DND-41 (cell line): ENCODE measurements at regions not wholly inside any gene's neighbourhood (a gene's known extent, or its start where the extent isn't known, plus 50 kb on each side); places are given as distances from the start of the nearest gene placed in this dataset.

Source experiments
- EZH2 ChIP-seq: IDR thresholded peaks from 3 replicates; pipeline ENCODE4 v1.6.1; 2012; ENCODE audit warnings: borderline replicate concordance, low read depth, mild to moderate bottlenecking, moderate library complexity, low read length, inconsistent platforms; ENCODE audit not compliant: severe bottlenecking
- TF ChIP-seq, protein P1 (sequence below): IDR thresholded peaks from 2 replicates; pipeline ENCODE4 v1.5.1; 2012; ENCODE audit warnings: borderline replicate concordance, low read length, moderate library complexity, mild to moderate bottlenecking; ENCODE audit not compliant: poor library complexity, severe bottlenecking; ENCODE audit errors: extremely low read depth

DNA sequence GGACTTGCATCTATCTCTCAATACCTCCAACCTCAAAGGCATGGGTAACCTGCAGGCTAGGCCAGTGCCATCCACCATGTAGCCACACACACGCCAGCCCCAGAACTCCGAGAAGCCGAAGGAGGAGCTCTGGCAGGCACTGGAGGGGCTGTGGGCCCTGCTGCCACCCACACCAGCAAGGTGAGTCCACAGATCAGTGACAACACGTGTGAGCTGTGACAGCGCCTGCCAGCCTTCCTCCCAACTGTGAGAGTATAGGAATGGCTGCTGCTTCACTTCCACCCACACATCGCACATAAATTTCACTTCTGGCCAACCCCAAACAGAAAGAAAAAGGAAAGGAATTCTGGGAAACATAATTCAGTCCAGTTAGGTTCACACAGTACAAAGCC lies 422.6 kb downstream of the BCOR start:
- TF ChIP-seq, protein P1, sequence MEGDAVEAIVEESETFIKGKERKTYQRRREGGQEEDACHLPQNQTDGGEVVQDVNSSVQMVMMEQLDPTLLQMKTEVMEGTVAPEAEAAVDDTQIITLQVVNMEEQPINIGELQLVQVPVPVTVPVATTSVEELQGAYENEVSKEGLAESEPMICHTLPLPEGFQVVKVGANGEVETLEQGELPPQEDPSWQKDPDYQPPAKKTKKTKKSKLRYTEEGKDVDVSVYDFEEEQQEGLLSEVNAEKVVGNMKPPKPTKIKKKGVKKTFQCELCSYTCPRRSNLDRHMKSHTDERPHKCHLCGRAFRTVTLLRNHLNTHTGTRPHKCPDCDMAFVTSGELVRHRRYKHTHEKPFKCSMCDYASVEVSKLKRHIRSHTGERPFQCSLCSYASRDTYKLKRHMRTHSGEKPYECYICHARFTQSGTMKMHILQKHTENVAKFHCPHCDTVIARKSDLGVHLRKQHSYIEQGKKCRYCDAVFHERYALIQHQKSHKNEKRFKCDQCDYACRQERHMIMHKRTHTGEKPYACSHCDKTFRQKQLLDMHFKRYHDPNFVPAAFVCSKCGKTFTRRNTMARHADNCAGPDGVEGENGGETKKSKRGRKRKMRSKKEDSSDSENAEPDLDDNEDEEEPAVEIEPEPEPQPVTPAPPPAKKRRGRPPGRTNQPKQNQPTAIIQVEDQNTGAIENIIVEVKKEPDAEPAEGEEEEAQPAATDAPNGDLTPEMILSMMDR = no peak
- no peak for TF ChIP-seq EZH2
